HG03575 (cell line): ENCODE measurements at regions not wholly inside any gene's neighbourhood (a gene's known extent, or its start where the extent isn't known, plus 50 kb on each side); places are given as distances from the start of the nearest gene placed in this dataset.

Experiments
- ATAC-seq: cut with Tn5 transposase; IDR thresholded peaks from one replicate; pipeline ENCODE4 v1.9.1; 2021; ENCODE audit not compliant: unreplicated experiment, insufficient number of reproducible peaks, low FRiP score; ENCODE audit errors: extremely low read depth

DNA sequence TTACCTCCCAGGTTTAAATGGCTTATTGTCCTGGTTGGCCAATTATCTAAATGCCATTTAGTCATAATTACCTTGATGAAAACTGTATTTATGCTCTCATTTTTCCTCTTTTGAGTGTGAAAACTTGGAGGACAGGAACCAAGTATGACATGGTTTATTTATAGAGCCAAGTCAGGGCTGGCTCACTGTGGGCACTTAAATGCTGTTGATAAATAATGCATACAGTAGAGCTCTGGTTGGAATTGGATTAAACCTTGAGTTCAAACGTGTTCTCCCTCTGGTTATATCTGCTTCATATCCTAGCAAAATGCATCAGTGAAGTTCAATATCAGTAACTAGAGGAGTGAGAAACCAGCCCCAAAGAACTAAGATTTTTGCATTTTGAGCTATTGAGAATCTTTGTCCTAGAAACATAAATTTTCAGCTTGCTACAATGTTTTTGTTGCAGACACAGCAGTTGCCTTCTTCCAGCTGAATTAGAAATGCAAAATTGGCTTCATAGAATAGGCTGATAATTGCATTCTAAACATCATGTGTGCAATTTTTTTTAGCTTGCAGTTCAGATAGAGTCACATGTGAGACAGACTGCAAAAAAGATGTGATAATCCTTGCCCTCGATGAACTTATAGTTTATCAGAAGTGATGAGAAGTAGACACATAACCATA, 255.8 kb downstream of the BTBD3 start:
- ATAC-seq = no peak

DNA sequence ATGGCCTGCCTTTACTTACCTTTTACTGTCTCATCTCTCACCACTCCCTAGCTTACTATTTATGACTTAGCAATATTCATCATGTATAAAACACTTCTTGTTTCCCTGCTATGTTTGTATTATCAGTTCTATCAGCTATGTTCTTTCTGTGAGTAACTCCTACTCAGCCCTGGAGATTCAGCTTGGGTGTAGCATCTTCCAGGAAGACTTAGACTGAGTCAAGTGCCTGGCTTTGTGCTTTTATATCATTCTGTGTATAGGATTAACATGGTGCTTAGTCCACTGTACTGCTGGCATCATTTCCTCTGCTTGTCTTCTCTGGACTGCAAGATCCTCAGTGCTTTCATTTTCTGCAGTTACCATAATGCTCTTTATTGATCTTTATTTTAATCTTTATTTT, 257.8 kb downstream of the BTBD3 start:
- ATAC-seq = no peak

DNA sequence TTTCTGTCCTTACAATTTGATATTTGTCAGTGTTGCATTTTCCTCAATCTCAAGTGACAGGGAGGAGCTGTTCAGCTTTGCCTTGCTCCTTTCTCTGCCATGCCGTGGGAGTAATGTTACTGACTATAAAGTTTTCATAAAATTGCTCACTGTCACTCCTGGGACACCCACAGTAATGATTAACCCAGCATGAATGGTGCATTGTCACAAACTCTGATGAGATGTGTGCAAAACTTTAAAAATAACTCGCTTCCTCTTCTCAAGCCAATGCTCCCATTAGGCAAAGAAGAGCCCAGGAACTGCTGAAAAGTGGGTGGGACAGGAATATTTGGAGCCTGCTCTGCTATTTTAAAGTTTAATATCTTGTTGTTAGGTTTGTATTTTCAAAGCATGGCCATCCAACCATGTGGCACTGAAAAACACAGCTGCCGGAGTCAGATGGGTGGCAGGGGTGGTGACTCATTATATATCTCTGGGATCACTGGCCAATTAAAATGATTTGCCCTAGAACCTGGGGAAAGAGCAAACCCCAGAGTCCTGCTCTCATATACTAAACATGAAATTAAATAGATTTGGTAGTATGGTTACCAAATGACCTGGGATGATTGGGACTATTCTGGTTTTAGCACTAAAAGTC, 260.1 kb downstream of the BTBD3 start:
- ATAC-seq = no peak

DNA sequence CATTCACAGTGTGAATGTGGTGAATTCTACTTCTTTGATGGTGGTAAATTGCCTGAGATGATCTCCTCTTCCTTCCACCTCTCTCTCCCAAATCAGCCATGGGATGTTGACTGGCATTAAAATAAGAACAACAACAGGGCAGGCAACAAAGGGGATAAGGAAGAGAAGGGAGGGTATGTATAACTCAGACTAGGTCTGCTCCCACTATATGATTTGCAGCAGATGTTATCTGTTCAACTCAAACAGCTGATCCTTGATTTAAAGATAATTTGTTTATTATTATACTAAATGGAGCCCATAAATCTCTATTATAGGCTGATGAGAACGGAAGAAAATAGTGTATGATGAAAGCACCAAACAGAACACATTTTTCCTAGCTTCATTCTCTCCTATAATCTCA, 262.0 kb downstream of the BTBD3 start:
- ATAC-seq = no peak

DNA sequence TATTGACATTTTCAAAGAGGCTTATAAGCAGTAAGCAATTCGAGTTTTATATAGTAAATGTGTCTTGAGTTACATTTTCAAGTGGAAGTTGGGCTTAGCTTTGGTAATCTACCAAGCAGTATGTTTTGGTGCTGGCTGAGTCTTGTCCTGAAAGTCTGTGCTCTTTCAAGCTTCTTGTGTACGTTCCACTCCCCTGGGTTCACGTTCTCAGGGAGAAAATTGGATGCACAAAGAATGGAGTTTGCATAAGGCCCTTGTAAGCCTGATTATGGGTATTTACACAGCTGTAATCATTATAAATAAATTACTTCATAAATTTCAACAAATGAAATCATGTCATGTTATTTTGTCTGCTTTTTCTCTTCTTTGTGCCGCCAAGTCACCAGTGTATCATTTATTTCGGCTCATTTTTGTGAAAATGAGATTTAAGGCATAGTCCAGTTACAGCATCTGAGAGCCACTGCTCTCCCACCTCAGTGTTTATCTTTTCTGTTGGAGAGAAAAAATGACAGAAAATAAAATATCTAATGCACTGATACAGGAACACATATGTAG, 262.5 kb downstream of the BTBD3 start:
- no peak for ATAC-seq

DNA sequence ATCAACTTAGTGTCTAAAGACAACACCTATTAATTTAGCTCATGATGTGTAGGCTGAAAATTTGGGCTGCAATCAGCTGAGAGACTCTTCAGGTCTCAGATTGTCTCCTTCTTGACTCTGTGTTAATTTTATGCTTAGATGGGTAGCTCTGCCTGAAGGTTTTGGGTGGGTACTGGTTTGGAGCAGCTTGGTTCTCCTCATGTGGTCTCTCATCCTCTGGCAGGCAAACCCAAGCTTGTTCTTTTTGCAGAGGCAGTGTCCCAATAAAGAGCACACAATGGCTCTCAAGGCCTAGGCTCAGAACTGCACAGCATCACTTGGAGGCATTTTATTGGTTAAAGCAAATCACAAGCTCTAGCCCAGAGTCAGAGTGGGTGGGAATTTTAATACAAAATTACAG, 280.6 kb downstream of the BTBD3 start:
- ATAC-seq = no peak

DNA sequence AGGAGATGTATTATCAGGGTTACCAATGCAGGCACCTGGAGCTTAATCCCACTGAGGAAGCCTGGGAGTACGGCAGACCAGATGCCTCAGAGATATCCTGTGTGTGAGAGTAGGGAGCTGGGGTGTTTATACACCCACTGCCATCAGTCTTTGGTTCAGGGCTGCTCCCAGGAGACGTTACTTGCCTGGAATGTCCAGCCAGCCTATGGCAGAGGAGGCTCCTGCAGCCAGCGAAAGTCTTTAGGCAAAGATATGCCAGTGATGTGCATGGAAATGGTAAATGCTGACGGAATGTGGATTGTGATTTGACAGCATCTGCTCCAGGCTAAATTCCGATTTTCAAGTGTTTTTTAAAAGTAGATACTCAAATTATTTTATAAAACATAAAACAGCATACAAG, 282.0 kb downstream of the BTBD3 start:
- no peak for ATAC-seq

DNA sequence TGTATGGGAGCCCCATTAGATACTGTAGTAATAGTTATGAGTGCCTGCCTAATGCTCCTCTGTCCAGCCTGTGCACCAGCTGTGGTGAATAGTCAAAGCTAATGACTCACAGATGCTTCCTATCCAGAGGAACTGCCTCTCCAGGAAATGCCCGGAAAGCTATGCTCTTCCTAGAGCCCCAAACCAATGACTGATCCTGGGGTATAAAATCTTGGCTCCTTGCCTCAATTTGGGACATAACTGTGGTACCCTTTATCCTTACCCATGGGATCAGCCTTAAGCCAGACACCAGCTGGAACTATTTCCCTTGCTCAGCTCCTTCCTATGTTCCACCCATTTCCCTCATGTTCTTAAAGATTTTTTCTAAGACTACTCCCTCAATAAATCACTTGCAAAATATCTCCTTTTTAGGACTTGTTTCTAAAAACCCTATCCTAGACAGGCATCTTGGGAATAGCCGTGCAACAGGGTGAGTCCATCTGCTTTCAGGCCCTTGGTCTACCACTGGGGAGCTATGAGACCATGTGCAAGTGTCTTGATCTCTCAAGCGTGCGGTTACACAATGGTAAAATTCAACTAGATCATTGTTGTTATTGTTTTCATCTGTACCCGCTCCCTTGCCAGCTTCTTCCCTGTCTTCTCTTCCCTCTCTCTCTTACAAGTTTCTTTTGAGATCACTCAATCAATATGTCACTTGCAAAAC, 283.7 kb downstream of the BTBD3 start:
- ATAC-seq = no peak

DNA sequence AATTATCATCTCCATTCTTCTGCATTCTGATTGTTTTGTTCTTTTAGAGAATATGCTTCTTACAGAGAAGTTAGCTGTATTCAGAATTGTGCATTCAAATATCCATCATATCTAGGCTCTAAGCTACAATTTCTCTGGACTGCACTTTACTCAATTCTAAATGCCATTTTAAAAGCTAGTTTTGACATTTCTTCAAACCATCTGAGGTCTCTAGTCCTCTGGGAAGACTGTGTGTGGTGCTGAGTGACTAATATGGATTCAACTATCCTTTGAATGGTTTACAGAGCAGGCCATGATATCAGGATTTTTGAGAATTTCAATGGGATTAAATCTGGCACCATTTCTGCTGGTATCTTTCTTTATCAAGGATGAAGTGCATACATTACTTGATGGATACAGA, 285.7 kb downstream of the BTBD3 start:
- ATAC-seq = no peak

DNA sequence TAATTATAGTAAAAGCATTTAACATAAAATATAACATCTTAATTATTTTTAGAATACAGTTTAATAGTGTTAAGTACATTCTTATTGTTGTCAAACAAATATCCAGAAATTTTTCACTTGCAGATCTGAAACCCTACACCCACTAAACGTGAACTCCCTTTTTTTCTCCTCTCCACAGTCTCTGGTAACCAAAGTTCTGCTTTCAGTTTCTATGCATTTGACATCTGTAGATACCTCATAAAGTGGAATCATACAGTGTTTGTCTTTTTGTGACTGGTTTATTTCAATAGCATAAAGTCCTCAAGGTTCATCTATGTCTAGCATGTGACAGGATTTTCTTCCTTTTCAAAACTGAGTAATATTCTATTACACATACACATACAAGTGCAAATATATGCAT, 286.3 kb downstream of the BTBD3 start:
- no peak for ATAC-seq

DNA sequence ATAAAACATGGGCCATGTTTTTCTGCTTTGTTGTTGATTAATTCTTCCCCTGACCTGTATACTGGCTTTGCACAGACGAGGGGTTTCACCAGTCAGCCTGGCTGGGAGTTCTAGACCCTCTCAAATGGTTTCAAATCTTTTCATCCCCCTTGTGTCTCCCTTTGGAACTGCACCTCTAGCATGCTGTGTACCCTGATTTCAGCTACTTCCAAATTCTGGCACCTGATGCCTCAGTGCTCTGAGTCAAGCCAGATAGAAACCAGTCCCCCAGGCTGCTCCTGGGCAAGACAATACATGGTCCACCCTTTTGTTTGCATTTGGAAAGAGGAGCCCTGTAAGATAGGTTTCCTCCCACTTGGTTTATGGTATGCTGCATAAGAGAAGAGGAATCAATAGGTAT, 290.2 kb downstream of the BTBD3 start:
- no peak for ATAC-seq

DNA sequence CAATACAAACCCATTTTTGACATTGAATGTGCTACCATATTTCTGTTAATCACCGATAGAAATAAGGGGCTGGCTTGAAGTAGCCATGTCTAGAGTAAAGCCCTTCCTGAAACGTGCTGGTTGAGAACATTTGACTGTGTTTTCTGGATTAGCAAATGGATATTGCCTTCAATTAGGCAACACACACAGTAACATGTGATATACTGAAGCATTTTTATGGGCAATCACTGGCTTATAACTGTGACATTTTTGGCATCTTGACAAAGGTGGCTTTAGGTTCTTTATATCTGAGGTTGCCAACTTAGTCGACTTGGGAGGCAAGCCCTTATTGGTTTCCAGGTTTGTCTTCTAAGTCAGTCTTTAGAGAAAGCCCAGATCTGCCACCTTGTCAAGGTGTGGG, 292.9 kb downstream of the BTBD3 start:
- no peak for ATAC-seq

DNA sequence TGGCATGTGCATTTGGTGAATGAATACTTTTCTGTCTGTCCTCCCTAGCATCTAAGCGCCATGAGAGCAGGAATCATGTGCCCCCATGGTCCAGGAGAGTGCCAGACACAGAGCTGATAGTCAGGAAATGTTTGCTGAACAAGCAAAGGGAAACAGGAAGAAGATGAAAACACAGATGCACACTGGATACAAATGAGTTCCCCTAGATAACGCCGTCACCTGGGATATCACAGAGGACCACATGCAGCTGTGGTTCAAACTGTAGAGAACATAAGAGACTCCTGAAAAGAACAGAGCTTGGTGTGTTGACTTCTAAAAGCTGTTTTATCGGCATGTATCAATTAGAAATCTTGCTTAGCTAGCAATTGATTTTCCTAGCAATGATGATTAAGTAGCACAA, 293.7 kb downstream of the BTBD3 start:
- no peak for ATAC-seq

DNA sequence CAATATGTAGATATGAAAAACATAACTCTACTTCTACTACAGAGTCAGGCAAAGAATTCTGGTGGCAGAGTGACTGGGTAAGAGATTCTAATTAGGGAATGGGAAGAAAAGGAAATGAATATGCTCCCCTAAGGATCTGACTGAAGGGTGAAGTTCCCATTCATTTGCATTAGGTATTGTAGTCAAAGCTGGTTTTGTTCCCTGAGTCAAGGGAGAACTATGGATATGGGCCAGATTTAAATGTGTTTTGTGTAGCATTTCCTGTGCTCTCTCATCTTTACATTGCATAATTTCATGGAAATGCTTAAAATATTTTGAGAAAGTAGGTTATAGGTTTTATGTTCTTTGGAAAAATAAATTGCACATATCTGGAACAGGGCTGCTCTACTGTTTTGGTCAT, 299.7 kb downstream of the BTBD3 start:
- no peak for ATAC-seq

DNA sequence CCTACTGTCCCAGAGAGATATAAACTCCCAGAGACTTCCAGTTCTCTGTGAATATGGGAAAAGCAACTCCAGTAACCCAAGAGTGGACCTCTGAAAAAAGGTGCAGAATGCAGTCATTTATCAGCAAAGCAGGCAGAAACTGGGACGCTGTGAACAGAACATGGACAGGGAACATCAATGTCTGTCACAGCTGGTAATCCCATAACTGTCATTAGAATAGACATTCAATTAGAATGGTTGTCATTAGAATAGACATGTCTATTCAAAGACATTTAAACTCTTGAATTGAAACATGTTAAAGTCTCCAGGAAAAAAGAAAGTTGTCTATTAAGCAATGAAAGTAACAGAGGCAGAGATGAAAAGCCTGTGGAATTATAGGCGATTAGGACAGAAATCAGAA, 302.1 kb downstream of the BTBD3 start:
- ATAC-seq = no peak

DNA sequence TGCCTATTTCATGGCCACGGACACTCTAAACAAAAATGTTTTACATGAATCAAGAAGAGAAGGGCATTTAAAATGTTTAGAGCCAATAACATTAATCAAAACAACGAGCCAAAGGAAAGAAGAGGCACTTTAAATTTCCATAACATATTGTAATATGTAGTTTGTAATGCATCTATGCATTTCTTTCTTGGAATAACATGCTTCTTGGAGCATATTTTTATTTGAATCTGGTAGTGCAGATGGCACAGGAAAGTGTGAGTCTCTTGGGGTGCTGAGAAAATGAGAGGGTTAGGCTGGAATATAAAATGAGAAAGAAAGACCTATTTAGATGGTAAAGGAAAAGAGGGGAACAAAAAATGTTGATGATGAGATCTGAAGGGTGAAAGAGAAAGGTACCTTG, 305.4 kb downstream of the BTBD3 start:
- ATAC-seq = no peak

DNA sequence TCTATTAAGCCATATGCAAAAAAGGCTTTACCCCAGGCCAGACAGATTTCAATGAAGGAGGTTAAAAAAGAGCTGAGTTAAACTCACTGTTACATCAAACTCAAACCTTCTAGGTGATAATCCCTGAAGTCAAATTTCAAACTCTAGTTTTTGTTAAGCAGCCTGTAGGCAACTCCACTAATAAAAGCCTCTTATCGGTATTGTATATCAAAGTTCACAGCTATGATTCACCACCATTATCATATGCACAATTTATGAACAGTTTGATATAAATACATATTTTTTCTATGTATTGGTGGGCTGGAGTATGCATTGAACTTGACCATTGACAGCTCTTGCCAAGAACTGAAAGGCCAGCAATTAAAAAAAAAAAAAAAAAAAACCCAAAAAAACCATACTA, 308.2 kb downstream of the BTBD3 start:
- ATAC-seq = no peak

DNA sequence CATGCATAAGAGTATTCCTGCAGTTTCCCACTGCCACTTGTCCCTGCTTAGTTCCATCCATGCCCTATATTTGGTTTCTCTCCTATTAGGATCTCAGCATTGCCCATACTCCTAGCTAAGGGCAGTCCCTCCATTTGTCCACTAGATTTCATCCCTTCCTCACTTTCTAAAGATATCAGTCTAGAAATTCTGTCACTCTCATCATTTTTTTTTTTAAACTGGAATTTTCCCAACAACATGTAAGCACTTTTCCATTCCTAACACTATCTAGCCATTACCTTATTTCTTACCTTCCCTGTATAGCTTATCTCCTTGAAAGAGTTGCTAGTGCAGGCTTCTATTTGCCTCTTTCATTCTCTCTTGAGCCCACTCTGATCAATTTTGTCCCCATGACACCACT, 312.2 kb downstream of the BTBD3 start:
- no peak for ATAC-seq

DNA sequence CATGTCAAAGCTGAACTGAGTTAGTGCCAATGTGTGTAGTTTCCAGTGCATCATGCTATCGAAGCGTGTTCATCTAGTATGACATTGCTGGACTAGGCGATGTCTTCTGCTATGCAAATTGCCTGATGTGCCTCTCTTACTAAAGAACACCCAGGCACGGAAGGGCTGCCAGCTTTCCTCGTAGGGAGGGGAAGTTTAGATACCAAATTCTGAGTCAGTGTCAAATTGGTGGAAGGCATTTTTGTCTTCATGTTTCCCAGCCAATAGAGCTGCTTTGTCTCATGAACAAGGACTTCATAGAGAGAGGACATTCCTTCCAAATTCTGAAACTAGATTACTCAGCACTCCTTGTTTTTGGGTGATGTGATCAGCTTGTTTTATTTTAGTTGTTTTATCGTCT, 320.1 kb downstream of the BTBD3 start:
- ATAC-seq = no peak

DNA sequence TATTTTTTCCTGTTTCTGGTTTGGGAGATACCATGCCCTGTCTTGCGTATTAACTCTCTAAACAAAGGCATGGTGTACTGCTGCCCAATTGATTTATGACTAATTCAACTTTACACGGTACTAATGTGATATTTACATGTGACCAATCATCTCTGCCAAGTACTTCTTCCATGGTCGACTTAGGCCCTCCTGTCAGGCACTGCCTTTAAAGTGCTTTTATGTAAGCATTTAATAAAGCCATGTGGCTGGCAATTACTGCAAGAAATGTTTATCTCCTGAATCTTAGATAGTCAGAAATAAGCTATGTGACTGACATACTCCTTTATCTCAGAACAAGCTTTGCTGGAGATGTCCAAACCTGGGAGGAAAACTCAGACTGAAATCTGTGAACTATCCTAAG, 323.4 kb downstream of the BTBD3 start:
- no peak for ATAC-seq
